ENCODE measurements at regions not wholly inside any gene's neighbourhood (a gene's known extent, or its start where the extent isn't known, plus 50 kb on each side); places are given as distances from the start of the nearest gene placed in this dataset.
"Not testable (repeated sequence)": the region's sequence is repeated elsewhere in the genome, so short reads cannot be mapped to it uniquely, and the experiment has no call there.

GRCh38 chr5:17989567-17990563 is 355.6 kb downstream of the TAF11L14 start:
- no peak for DNase-seq

GRCh38 chr5:17991775-17992174 is 357.5 kb downstream of the TAF11L14 start:
- DNase-seq, result no peak

DNA sequence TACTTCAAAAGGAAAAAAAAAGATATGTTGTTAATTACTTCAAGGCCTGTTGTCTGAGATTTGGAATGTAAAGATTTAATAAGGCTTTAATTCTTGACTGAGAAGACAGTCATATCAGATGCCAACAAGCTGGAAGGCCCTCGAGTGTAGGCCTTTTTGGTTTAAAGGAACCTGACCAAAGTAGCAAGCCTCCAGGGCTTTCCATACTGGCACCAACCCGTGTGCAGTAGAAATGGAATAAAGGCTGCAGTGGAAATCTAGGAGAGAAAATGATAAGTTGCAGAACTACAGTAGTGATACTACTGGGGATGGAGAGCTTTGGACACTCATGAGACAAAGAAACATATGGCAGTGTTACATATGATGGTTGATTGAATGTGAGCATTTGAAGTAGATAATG is 358.0 kb downstream of the TAF11L14 start:
- no peak for DNase-seq

- no peak for DNase-seq
Measured at GRCh38 chr5:17995997-17996396, 361.7 kb downstream of the TAF11L14 start.

GRCh38 chr5:17999858-18000257 is 365.6 kb downstream of the TAF11L14 start:
- DNase-seq, result no peak

- no peak for DNase-seq
Measured at GRCh38 chr5:18000744-18001143, 366.5 kb downstream of the TAF11L14 start.

DNA sequence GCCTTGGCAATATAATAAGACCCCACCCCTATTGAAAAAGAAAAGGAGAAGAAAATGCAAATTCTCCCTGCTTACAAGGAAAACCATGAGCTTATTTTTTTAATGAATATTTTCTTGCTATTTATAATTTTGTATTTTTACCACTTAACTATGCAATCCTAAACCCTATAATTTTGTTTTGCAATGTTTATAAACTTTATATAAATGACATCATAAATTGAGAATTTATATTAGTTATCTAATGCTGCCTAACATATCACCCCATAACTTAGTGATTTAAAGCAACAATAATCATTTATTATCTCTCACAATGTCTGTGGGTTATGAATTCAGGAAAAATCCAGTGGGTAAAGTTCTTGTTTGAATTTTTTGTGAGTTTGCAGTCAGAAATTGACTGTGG is 369.1 kb downstream of the TAF11L14 start:
- DNase-seq, result no peak

GRCh38 chr5:18003784-18004183 is 369.5 kb downstream of the TAF11L14 start:
- no peak for DNase-seq

- DNase-seq, result not testable (repeated sequence)
Measured at GRCh38 chr5:18006235-18006634, 372.0 kb downstream of the TAF11L14 start.

- no peak for DNase-seq
Measured at GRCh38 chr5:18008940-18009339, 374.7 kb downstream of the TAF11L14 start.

DNA sequence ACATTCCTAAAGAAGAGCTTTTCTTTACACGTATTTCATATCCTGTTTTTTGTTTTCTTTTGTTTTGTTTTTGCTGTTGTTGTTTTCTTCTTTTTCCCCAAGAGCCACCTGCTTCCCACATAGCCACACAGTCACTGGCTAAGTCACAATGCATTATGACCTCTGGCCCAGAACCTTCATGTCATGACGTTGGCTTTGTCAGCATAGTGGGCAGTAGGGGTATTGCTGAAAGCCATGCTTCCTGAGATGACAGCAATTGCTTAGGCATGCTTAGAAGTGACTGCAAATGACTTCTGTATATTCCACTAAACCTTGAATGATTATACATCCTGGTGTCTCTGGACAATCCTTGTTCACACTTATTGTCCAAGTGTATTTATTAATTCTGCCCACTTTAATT is 375.8 kb downstream of the TAF11L14 start:
- DNase-seq, result no peak

DNA sequence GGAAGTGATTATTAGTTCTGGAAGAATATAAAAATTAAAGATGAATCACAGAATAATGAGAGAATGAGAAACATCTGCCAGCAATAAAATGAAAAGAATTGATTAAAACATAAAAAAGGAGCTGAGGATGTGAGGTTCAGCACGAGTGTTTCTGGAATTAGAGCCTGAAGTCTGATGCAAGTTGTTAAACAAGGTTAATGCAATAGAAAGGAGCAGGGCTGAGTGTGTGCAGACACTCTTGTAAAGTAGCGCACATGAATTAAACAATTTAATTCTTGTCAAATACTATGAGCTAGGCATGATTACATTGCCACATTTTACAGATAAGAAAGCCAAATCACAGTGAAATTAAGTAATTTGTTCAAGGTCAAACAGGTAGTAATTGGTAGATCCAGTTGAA is 384.2 kb downstream of the TAF11L14 start:
- DNase-seq, result no peak

DNA sequence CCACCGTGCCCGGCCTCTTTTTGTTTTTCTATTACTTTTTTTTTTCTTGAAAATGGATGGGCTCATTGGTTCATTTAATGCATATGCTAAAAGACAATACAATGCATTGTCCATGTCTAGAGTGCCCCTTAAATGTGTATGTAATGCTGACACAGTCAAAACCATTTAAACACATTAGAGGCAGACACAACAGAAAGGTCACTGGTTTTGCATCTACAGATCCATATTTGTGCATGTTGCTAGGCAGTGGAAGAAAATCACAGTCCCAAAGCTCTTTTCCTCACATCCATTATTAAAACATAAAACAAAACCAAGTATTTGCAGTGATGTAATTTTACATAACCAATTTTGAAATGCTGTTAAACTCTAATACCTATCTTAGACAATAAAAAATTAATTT is 389.0 kb downstream of the TAF11L14 start:
- DNase-seq, result no peak

DNA sequence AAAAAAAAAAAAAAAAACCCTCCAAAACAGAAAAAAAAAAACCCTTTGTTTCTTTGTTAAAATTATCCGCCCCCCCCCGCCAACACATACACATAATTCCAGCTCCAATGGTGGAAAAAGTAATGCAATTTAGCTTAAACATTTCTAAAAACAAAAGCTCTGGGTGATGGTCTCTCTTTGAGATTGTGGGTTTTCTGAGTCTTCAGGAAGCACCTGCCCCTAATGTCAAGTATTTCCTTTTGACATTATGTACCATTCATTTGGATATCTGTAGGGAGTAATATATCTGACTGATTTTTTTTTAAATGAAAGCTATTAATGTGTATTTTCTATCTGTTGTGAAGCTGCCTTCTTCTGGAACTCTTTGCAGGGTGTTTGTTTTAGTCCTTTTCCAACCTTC is 389.7 kb downstream of the TAF11L14 start:
- no peak for DNase-seq

DNA sequence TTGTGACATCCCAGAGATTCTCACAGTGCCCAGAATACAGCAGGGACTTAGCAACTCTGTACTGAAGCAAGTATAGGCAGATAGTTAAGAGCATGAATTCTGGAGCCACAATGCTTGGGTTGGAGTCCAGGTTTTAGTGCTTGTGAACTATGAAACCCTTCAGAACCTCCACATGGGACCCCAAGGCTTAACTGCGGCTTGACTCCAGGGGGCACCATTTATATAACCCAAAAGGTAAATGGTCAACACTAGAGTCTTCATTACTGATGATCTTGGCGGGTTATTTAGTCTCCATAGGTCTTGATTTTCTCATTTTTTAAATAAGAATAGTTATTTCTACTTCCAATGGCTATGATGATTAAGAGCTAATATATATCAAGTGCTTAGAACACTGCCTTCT is 390.3 kb downstream of the TAF11L14 start:
- no peak for DNase-seq

DNA sequence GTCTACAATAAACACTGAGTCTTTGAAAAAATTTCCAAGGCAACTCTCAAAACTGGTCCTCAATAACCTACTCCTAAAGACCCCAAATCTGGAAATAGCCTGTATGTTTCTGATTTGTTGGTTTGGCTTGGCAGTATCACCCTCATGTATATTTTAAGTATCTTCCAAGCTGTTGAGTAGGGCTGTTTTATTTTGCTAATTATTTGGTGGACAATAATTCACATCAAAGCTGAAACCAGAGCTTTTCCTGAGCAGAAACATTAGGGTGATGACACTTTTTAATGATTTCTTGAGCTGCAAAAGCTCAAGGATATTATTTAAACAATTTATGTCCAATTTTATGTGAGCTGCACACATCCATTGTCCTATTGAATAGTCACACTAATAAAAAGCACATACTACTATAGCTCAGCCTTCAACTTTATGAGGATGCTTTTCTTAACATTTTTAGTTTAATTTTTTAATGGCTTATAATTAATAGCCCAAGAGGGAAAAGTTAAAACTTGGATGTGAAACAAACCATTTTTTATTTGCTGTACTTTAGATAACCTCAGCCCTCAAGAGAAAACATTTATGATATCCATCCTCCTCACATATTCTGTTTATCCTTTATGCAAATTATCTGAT is 393.1 kb downstream of the TAF11L14 start:
- DNase-seq, result no peak

- no peak for DNase-seq
Measured at GRCh38 chr5:18028036-18028435, 393.8 kb downstream of the TAF11L14 start.

GRCh38 chr5:18032744-18033143 is 398.5 kb downstream of the TAF11L14 start:
- DNase-seq, result no peak

DNA sequence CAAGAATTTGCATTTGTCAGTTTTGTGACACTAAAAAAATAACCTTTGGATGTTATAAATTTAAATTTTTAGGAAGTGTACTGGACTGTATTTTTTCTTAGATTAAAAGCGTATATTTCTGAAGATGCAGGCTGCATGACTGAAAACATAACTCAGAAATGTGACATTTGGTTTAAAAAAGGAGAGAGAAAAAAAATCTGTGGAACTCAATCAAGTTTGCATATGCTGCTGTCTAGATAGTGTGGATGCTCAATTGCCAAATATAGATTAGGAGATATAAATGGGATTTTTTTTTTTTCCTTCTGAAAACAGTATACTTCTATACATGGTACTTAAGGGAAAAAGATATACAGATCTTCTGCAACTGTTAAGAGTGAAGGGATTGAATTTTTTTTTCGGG is 402.3 kb downstream of the TAF11L14 start:
- no peak for DNase-seq

- DNase-seq, result no peak
Measured at GRCh38 chr5:18037718-18038117, 403.5 kb downstream of the TAF11L14 start.

DNA sequence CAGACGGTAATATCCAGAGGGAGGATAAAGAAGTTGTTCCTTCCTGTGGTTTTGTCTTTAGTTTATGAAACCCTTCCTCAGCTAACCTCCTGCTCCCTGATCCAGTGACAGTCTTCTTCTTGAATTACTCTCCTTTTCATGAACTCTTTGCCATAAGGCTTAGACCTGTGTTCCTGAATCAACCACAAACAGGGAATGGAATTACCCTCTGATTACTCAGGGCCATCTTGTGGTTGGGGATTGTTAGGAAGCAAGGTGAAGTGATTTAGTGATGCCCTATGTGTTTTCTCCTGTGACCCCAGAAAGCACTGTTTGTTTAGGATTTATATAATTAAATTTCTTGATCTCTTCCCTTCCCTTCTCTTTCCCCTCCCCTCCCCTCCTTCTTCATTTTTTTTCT is 409.1 kb downstream of the TAF11L14 start:
- no peak for DNase-seq

DNA sequence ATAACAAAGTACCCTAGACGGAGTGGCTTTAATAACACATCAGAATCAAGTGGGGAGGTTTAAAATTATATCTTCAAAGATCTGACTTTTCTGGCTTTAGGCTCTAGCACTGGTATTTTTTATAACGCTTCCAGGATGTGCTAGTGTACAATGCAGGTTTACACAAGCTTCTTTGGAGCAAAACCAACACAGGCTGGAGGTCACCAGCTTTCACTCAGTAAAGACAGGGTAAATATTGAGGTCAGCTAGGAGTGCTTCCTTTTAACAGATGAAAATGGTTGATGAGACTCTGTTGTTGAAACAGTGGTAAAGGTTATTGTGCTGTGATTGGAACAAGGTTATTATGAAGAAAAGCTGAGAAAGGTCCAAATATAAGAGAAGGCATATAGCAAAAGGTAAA is 414.2 kb downstream of the TAF11L14 start:
- DNase-seq, result no peak

GRCh38 chr5:18050345-18050744 is 416.1 kb downstream of the TAF11L14 start:
- DNase-seq, result no peak

GRCh38 chr5:18050776-18051175 is 416.5 kb downstream of the TAF11L14 start:
- DNase-seq, result no peak
